ENCODE measurements at regions not wholly inside any gene's neighbourhood (a gene's known extent, or its start where the extent isn't known, plus 50 kb on each side); places are given as distances from the start of the nearest gene placed in this dataset.

DNA sequence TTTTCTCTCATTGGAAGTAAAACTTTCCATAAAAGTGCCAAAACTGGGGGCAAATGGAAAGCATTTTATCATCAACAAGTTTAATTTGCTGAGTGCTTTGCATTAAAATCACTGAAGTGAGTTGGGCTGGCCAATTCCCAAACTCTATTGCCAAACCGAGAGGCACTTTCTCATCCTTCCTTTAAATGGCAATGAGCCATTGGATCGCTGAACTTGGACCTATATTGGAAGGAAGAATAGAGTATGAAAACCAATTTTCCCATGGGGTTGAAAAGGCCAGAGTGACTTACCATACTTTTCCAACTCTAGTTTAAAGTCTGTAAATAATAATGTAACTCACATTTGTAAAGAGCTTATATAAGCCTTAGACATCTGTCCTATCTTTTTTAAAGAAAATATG is 189.1 kb upstream of the C1orf87 start:
- H4K20me1 ChIP-seq (ENCODE audit: insufficient read depth), result no peaks in the 10 kb centered on the region
- DNase-seq (ENCODE audit: low read depth, low spot score), result no peak
- POLR2A ChIA-PET, result no interaction called here
- no peak overlapping the region for H3K4me3 ChIP-seq (replicated peaks in 1 of 2; ENCODE audit: low read depth in 1 of 2, low read length in 2 of 2)
- H3K9ac ChIP-seq (ENCODE audit: low read length), result no peak overlapping the region
- H3K27ac ChIP-seq (ENCODE audit: low read depth, low read length), result no peak overlapping the region
- RAD21 ChIA-PET (ENCODE audit: low non-redundant PET in 1 of 2, low total read pairs in 2 of 2, uncharacterized antibody in 2 of 2, unreplicated experiment in 2 of 2), result no interaction called here
- peaks cover 0 to 8% of the 10 kb centered on the region in 2 experiments; a peak in 1 of 4 replicates for H3K4me1 ChIP-seq (ENCODE audit: control insufficient read depth in 1 of 2, insufficient read depth in 2 of 2, low read length in 2 of 2)
- H3K79me2 ChIP-seq (ENCODE audit: insufficient read depth, low read length), result no peaks in the 10 kb centered on the region
- H2AFZ ChIP-seq (ENCODE audit: low read depth, low read length, poor library complexity, severe bottlenecking), result no peak overlapping the region
- no peak overlapping the region for H3K4me2 ChIP-seq (ENCODE audit: low read length)
- no peaks in the 10 kb centered on the region for H3K9me2 ChIP-seq (ENCODE audit: insufficient read depth)
- H3K9me3 ChIP-seq (ENCODE audit: control insufficient read depth in 1 of 2, insufficient read depth in 1 of 2, low read depth in 1 of 2, low read length in 2 of 2), result no peaks in the 10 kb centered on the region
- H3K27me3 ChIP-seq (ENCODE audit: insufficient read depth, low read length), result no peaks in the 10 kb centered on the region; the same call in 1 of the 2 replicates
- BruUV-seq (replicated peaks), result no TSS peak
- no peak for TF ChIP-seq MAX (IDR thresholded peaks at IDR 0.05)
- no peak for TF ChIP-seq POLR2AphosphoS5 (IDR thresholded peaks at IDR 0.05; ENCODE audit: low read depth, low read length)
- no peak for TF ChIP-seq ZNF274 (IDR thresholded peaks at IDR 0.05; ENCODE audit: low read depth, low read length)
- TF ChIP-seq, protein P1, sequence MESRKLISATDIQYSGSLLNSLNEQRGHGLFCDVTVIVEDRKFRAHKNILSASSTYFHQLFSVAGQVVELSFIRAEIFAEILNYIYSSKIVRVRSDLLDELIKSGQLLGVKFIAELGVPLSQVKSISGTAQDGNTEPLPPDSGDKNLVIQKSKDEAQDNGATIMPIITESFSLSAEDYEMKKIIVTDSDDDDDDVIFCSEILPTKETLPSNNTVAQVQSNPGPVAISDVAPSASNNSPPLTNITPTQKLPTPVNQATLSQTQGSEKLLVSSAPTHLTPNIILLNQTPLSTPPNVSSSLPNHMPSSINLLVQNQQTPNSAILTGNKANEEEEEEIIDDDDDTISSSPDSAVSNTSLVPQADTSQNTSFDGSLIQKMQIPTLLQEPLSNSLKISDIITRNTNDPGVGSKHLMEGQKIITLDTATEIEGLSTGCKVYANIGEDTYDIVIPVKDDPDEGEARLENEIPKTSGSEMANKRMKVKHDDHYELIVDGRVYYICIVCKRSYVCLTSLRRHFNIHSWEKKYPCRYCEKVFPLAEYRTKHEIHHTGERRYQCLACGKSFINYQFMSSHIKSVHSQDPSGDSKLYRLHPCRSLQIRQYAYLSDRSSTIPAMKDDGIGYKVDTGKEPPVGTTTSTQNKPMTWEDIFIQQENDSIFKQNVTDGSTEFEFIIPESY (IDR thresholded peaks at IDR 0.05; ENCODE audit: extremely low read depth, insufficient replicate concordance, low read length), result no peak
- TF ChIP-seq EZH2 (IDR thresholded peaks at IDR 0.05), result no peak
- no peak for TF ChIP-seq CTCF (IDR thresholded peaks at IDR 0.05 in 2 of 3, conservative IDR thresholded peaks at IDR 0.05 in 1 of 3; ENCODE audit: borderline replicate concordance in 1 of 3, insufficient read depth in 1 of 3, low read depth in 2 of 3, low read length in 2 of 3)
- TF ChIP-seq YY1 (IDR thresholded peaks at IDR 0.05; ENCODE audit: extremely low read depth, insufficient replicate concordance, low read depth, low read length), result no peak
- TF ChIP-seq FOSL1 (IDR thresholded peaks at IDR 0.05; ENCODE audit: low read depth), result no peak
- CTCF ChIA-PET, result no interaction called here
- ATAC-seq, result no peak
- H3K36me3 ChIP-seq (ENCODE audit: control insufficient read depth in 1 of 2, insufficient read depth in 2 of 2, low read length in 2 of 2), result no peaks in the 10 kb centered on the region
- intact Hi-C loops (cut with micrococcal nuclease), result no loop called here

Data from HCT116 (cell line).